Thoracic aorta (tissue), 2 donors: ENCODE measurements at regions not wholly inside any gene's neighbourhood (a gene's known extent, or its start where the extent isn't known, plus 50 kb on each side); places are given as distances from the start of the nearest gene placed in this dataset.
"Not testable (repeated sequence)": the region's sequence is repeated elsewhere in the genome, so short reads cannot be mapped to it uniquely, and the experiment has no call there.

ENCODE experiments used
- ATAC-seq: fragments of 150-250 bp; one replicate; pipeline ENCODE4 v1.8.0; 2017; ENCODE audit warnings: low read depth; ENCODE audit not compliant: insufficient number of reproducible peaks, low FRiP score
- DNase-seq: peaks from one replicate; pipeline ENCODE4 v3.0.0-alpha.2; 2020; ENCODE audit warnings: low spot score
- H3K27ac ChIP-seq, 2 donors: fragments of 200-600 bp; sonication (generic); 1 replicate in 1 of 2; 2 replicates in 1 of 2; pipeline ENCODE4 v1.5.1; 2016; ENCODE audit warnings: mild to moderate bottlenecking in 2 of 2, moderate library complexity in 2 of 2
- H3K27me3 ChIP-seq: fragments of 200-600 bp; sonication (generic); replicated peaks from 2 replicates; pipeline ENCODE4 v1.6.0; 2016; ENCODE audit warnings: mild to moderate bottlenecking; ENCODE audit not compliant: insufficient read depth
- H3K36me3 ChIP-seq: fragments of 200-600 bp; sonication (generic); one replicate; pipeline ENCODE4 v1.5.1; 2016
- H3K4me1 ChIP-seq, 2 donors: fragments of 200-600 bp; sonication (generic); 1 replicate in 1 of 2; 2 replicates in 1 of 2; pipeline versions ENCODE4 v1.5.1 to v1.6.0; 2016; ENCODE audit warnings: low read depth in 2 of 2, mild to moderate bottlenecking in 1 of 2; ENCODE audit not compliant: control insufficient read depth in 1 of 2
- H3K4me3 ChIP-seq: fragments of 200-600 bp; sonication (generic); 2 replicates; pipeline ENCODE4 v1.5.1; 2016; ENCODE audit warnings: mild to moderate bottlenecking
- H3K9me3 ChIP-seq: fragments of 200-600 bp; sonication (generic); 2 replicates; pipeline ENCODE4 v1.5.1; 2016
- TF ChIP-seq, protein P1 (sequence below): fragments of 200-600 bp; sonication (generic); IDR thresholded peaks from one replicate; pipeline ENCODE4 v1.5.1; 2019; ENCODE audit warnings: antibody characterized with exemption

DNA sequence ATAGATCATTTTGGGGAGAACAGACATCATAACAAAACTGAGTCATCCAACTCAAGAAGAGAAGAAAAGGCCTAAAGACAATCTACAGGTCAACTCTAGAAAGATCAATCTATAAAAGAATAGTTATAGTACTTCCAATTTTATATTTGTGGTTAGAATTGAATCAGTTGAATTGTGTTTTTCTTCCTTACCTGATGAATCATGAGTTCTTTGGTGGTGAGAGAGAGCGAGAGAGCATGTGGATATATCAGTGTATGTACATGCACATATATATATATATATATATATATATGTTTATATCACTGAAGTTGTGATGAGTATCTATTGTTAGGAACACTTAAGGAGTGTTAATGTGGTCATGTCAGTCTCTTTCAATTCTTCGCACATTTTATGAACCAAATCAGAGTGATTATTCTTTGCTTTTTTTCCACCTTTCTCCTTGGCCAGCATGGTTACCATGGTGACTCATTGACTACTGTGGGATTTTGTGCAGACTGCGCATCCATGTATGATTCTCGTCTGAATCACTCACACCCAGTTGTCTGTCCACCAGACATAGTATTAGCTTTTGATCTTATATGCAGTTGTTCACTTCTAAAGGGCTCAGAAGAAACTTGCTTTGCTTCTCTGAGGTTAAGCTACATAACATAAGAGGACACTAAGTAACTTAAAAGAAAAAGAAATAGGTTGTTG, 90.4 kb upstream of the RAB40AL start:
- no peaks in the 10 kb centered on the region for H3K27me3 ChIP-seq
- no peak overlapping the region for H3K4me3 ChIP-seq
- DNase-seq = no peak
- TF ChIP-seq, protein P1, sequence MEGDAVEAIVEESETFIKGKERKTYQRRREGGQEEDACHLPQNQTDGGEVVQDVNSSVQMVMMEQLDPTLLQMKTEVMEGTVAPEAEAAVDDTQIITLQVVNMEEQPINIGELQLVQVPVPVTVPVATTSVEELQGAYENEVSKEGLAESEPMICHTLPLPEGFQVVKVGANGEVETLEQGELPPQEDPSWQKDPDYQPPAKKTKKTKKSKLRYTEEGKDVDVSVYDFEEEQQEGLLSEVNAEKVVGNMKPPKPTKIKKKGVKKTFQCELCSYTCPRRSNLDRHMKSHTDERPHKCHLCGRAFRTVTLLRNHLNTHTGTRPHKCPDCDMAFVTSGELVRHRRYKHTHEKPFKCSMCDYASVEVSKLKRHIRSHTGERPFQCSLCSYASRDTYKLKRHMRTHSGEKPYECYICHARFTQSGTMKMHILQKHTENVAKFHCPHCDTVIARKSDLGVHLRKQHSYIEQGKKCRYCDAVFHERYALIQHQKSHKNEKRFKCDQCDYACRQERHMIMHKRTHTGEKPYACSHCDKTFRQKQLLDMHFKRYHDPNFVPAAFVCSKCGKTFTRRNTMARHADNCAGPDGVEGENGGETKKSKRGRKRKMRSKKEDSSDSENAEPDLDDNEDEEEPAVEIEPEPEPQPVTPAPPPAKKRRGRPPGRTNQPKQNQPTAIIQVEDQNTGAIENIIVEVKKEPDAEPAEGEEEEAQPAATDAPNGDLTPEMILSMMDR = no peak
- ATAC-seq = no peak
- H3K36me3 ChIP-seq = no peaks in the 10 kb centered on the region
- H3K9me3 ChIP-seq = no peaks in the 10 kb centered on the region
- no peak overlapping the region for H3K27ac ChIP-seq
- H3K4me1 ChIP-seq = no peaks in the 10 kb centered on the region

DNA sequence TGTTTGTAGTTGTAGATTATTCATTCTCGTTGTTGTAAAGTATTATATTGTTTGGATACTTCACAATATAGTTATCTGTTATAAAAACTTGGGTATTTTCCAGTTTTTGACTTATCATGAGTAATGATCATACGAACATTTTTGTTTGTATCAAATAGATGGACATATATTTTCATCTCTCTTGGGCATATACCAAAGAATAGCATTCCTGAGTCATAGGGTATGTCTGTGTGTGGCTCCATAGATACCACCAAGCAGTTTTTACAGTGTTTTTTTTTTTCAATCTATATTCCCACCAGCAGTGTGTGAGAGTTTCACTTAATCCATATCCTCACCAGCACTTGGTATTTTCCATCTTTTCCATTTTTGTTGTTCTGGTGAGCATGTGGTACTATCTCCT, 89.7 kb upstream of the RAB40AL start:
- ATAC-seq (no peak), DNase-seq (no peak)
- TF ChIP-seq, protein P1 = no peak
- no peaks in the 10 kb centered on the region for H3K9me3 ChIP-seq
- H3K4me1 ChIP-seq = no peaks in the 10 kb centered on the region
- H3K27ac ChIP-seq = no peak overlapping the region
- H3K4me3 ChIP-seq = no peak overlapping the region
- no peaks in the 10 kb centered on the region for H3K36me3 ChIP-seq
- H3K27me3 ChIP-seq = no peaks in the 10 kb centered on the region

- no peak for DNase-seq
- Histone ChIP-seq H3K27ac (no peak overlapping the region), H3K36me3 (no peaks in the 10 kb centered on the region), H3K4me3 (no peak overlapping the region), H3K9me3 (no peaks in the 10 kb centered on the region), H3K4me1 (no peaks in the 10 kb centered on the region), H3K27me3 (no peaks in the 10 kb centered on the region)
- ATAC-seq = no peak
- TF ChIP-seq, protein P1 = no peak
These were observed 87.7 kb upstream of the RAB40AL start for GRCh38 chrX:102849396-102849795.

DNA sequence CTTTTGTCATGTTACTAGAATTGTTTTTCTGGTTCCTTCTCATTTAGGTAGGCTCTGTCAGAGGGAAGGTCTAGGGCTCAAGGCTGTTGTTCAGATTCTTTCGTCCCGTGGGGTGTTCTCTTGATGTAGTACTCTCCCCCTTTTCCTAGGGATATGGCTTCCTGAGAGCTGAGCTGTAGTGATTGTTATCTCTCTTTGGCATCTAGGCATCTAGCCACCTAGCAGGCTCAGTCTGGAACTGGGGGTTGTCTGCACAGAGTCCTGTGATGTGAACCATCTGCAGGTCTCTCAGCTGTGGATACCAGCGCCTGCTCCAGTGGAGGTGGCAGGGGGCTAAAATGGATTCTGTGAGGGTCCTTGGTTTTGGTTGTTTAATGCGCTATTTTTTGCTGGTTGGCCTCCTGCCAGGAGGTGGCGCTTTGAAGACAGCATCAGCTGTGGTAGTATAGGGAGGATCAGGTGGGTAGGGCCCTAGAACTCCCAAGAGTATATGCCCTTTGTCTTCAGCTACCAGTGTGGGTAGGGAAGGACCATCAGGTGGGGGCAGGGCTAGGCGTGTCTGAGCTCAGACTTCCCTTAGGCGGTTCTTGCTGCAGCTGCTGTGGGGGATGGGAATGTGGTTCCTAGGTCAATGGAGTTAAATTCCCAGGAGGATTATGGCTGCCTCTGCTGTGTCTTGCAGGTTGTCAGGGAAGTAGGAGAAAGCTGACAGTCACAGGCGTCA, 78.1 kb upstream of the RAB40AL start:
- not testable (repeated sequence) for H3K4me3 ChIP-seq, H3K9me3 ChIP-seq, H3K27ac ChIP-seq, H3K4me1 ChIP-seq, ATAC-seq, H3K36me3 ChIP-seq, DNase-seq, H3K27me3 ChIP-seq

DNA sequence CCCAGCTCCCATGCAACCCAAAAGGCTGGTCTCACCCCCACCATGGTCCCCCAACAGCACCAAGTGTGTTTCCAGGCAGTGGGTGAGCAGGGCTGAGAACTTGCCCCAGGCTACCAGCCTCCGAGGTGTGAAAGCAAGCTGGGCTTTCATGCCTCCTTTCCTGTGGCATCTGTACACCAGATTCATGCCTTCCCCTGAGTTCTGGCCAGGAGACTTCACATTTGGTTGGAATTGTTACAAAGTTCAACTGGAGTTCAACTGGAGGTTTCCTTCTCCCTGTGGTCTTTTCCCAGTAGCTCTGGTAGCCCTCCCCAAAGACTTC, 77.6 kb upstream of the RAB40AL start:
- TF ChIP-seq, protein P1 = no peak
- no peak for DNase-seq
- no peak for ATAC-seq
- Histone ChIP-seq H3K27ac (no peak overlapping the region), H3K27me3 (no peaks in the 10 kb centered on the region), H3K36me3 (no peaks in the 10 kb centered on the region), H3K4me3 (no peak overlapping the region), H3K4me1 (no peaks in the 10 kb centered on the region), H3K9me3 (no peaks in the 10 kb centered on the region)
